ENCODE measurements at regions not wholly inside any gene's neighbourhood (a gene's known extent, or its start where the extent isn't known, plus 50 kb on each side); places are given as distances from the start of the nearest gene placed in this dataset.

DNA sequence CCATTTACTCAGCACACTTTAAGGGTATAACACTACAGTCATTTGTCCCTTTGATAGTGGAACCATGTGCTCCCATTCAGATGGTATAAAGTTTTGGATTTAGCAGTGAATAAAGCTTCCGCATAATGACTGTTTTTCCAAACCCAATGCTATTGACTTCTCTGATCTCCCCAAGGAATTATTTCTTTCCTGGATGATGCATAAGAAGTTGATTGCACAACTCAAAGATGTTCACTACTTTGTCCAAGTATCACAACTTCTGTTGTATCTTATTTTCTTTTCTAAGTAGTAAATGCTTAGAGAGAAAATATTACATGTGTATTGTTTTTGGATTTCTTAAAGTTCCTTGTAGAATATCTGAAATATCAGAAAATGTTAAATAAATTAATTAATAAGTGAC is 300.2 kb downstream of the GPM6A start:
- H3K4me3 Mint-ChIP-seq = no peak overlapping the region
- H3K27ac Mint-ChIP-seq = no peak overlapping the region
- H3K36me3 Mint-ChIP-seq = peaks cover 2% of the 10 kb centered on the region
- no peaks in the 10 kb centered on the region for H3K27me3 Mint-ChIP-seq
- peaks cover 6% of the 10 kb centered on the region for H3K9me3 Mint-ChIP-seq (ENCODE audit: low read depth)
- H3K4me1 Mint-ChIP-seq (ENCODE audit: low read depth) = no peaks in the 10 kb centered on the region

DNA sequence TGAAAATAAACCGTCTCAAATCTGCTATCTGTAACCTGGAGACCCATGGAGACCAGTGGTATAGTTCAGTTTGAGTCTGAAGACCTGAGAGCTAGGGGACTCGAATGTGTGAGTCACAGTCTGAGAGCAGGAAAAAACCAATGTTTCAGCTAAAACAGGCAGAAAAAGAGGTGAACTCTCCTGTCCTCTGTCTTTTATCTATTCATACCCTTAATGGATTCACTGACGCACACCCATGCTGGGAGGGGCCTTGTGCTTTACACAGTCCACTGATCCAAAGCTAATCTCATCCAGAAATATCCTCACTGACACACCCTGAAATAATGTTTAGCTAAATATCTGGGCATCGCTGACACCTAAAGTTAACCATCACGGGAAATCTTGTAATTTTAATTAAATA is 297.9 kb downstream of the GPM6A start:
- H3K36me3 Mint-ChIP-seq = no peaks in the 10 kb centered on the region
- no peak overlapping the region for H3K4me3 Mint-ChIP-seq
- H3K9me3 Mint-ChIP-seq (ENCODE audit: low read depth) = no peaks in the 10 kb centered on the region
- H3K4me1 Mint-ChIP-seq (ENCODE audit: low read depth) = no peaks in the 10 kb centered on the region
- no peaks in the 10 kb centered on the region for H3K27me3 Mint-ChIP-seq
- H3K27ac Mint-ChIP-seq = no peak overlapping the region

DNA sequence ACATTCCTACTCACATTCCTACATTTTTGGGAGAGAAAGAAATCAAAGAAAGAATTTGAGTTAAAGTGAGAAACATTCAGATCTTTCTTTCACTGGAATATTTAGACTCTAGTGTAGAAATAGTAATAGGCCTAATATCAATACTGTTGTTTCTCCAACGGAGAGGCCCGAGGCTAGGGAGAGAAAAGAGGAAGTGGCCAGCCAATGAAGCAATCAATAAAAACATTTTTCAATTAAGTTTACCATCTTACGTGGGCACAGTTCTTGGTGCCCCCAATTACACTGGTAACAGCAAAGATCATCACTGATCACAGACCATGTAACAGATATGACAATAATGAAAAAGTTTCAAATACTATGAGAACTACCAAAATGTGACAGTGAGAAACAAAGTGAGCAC is 281.4 kb downstream of the GPM6A start:
- no peaks in the 10 kb centered on the region for H3K27me3 Mint-ChIP-seq
- no peaks in the 10 kb centered on the region for H3K36me3 Mint-ChIP-seq
- H3K27ac Mint-ChIP-seq = no peak overlapping the region
- peaks cover 8% of the 10 kb centered on the region for H3K9me3 Mint-ChIP-seq (ENCODE audit: low read depth)
- no peaks in the 10 kb centered on the region for H3K4me1 Mint-ChIP-seq (ENCODE audit: low read depth)
- no peak overlapping the region for H3K4me3 Mint-ChIP-seq

DNA sequence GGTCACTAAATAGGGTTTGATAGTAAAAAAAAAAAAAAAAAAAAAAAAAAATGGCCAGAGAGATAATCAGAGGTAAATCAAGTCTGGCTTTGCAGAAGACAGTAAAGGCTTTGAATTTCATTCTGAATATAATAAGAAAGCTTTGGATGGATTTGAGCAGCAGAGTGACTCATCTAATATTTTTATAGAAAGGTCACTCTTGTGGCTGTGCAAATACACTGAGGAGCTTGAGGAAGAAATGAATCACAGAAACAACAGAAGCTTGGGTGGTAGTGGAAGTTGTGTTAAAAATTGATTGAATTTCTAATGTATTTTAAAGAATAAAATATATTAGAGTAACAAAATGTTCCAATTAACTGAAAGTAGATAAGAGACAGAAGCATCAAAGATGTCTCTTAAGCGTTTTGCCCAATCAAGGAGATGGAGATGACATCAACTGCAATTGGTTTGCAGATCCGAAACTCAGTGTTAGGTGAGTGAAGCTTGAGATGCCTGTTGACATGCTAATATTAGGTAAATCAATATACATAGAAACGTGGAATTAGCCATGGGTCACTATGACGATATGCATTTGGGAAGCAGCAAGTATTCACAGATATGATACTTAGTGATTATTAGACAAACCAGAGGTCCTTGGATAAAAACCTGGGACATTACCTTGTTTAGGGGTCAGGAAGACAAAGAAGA is 280.5 kb downstream of the GPM6A start:
- no peak overlapping the region for H3K4me3 Mint-ChIP-seq
- no peaks in the 10 kb centered on the region for H3K4me1 Mint-ChIP-seq (ENCODE audit: low read depth)
- H3K27me3 Mint-ChIP-seq = no peaks in the 10 kb centered on the region
- peaks cover 5% of the 10 kb centered on the region for H3K9me3 Mint-ChIP-seq (ENCODE audit: low read depth)
- H3K27ac Mint-ChIP-seq = no peak overlapping the region
- no peaks in the 10 kb centered on the region for H3K36me3 Mint-ChIP-seq

DNA sequence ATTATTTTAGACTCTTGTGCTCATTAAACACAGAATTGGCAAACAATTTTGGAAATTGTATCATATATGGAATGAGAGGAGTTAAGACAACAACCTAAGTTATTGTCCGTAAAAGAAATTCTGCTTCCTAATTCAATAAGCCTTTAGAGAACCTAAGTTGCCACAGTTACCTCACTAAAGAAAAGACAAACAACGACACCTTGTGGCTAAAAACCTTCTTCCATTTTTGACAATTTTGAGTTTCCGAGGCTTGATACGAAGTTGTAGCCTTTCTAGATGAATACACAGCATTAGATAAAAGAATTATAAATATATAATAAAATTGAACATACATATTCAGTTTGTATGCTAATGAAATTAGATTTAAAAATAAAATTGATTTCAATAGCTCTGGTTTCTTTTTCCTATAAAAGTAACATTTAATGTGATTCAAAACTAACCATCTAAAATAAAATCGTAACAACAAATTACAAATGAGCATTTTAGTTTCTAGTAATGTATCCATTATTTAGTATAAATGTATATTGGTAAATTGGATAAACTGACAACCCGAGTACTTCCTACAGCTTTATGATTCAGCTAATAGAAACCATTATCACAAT is 275.1 kb downstream of the GPM6A start:
- Mint-ChIP-seq H3K4me1 (ENCODE audit: low read depth) (no peaks in the 10 kb centered on the region), H3K36me3 (no peaks in the 10 kb centered on the region), H3K4me3 (no peak overlapping the region), H3K9me3 (ENCODE audit: low read depth) (peaks cover 2% of the 10 kb centered on the region), H3K27ac (no peak overlapping the region), H3K27me3 (no peaks in the 10 kb centered on the region)

DNA sequence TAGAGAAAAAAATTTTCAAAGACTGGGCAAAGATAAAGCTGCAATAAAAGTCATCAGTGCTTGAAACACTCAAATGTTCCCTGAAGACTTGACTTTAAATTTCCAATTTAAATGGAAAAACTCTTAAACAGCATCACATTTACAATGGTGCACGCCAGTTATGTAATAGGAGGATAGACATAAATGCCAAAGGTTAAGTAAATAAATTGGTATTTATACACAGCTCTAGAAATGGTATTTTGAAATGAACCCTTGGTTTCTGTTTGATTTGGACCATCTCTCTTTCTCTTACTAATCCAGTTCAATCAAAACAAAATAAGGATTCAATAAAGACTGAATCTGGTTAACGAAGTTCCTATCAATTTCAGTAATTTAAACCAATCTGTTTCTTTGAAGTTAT is 272.6 kb downstream of the GPM6A start:
- Mint-ChIP-seq H3K4me3 (no peak overlapping the region), H3K36me3 (no peaks in the 10 kb centered on the region), H3K27me3 (no peaks in the 10 kb centered on the region), H3K9me3 (ENCODE audit: low read depth) (no peaks in the 10 kb centered on the region), H3K4me1 (ENCODE audit: low read depth) (no peaks in the 10 kb centered on the region), H3K27ac (no peak overlapping the region)

DNA sequence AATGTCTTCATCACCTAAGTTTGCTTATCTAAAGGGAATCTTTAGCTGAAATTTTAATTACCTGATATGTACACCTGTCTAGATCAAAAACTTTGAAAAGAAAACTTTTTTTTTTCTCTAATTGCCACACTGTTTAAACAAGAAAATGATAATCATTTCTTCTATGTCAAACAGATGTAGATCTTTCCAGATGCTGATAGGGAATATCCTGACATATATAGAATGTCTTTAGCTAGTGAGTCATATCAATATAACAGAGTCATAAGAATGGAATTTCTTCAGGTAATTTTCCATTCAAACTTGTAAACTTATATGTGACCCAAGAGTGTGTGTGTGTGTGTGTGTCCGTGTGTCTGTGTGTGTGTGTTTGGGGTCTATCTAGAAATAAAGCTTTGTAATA is 271.9 kb downstream of the GPM6A start:
- Mint-ChIP-seq H3K27me3 (no peaks in the 10 kb centered on the region), H3K4me3 (no peak overlapping the region), H3K9me3 (ENCODE audit: low read depth) (no peaks in the 10 kb centered on the region), H3K4me1 (ENCODE audit: low read depth) (no peaks in the 10 kb centered on the region), H3K36me3 (no peaks in the 10 kb centered on the region), H3K27ac (no peak overlapping the region)

DNA sequence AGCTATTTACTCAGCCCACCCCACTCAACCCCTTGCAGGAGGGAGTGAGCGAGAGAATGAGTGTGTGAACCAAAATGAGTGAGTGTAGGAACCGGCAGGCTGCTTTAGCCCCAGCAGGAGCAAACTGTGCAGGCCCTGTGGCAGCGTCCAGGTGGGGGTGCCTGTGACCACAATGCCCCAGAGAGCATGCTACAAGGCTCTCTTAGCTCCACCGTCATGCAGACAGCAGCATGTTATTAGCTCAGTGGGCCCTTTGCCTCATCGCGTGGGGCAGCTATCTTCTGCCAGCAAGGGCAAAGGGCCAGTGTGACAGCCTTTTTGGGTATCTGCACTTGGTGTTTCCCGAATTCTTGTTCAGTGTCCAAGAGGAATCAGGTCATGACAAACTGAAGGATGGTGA is 271.3 kb downstream of the GPM6A start:
- no peaks in the 10 kb centered on the region for H3K36me3 Mint-ChIP-seq
- no peaks in the 10 kb centered on the region for H3K9me3 Mint-ChIP-seq (ENCODE audit: low read depth)
- H3K4me3 Mint-ChIP-seq = no peak overlapping the region
- H3K27ac Mint-ChIP-seq = no peak overlapping the region
- no peaks in the 10 kb centered on the region for H3K4me1 Mint-ChIP-seq (ENCODE audit: low read depth)
- H3K27me3 Mint-ChIP-seq = no peaks in the 10 kb centered on the region

DNA sequence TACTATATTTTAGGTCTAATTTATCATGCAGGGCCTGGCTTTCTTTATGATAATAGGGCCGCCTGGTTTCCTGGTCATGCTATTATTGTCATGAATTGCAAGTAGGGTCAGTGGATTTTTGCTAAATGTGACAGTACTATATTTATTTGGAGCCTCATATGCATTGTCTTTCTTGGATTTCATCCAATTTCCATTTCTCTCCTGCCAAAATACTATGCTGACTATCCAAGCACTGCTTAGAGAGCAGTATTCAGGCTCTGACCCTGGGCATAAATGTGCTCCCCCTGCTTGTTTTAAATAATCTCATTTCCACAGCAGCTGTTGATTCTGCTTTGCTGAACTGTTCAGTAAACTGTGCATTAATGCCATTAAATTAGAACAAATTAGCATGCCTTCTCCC is 269.3 kb downstream of the GPM6A start:
- no peaks in the 10 kb centered on the region for H3K27me3 Mint-ChIP-seq
- no peaks in the 10 kb centered on the region for H3K4me1 Mint-ChIP-seq (ENCODE audit: low read depth)
- no peaks in the 10 kb centered on the region for H3K9me3 Mint-ChIP-seq (ENCODE audit: low read depth)
- H3K36me3 Mint-ChIP-seq = no peaks in the 10 kb centered on the region
- H3K4me3 Mint-ChIP-seq = no peak overlapping the region
- H3K27ac Mint-ChIP-seq = no peak overlapping the region

DNA sequence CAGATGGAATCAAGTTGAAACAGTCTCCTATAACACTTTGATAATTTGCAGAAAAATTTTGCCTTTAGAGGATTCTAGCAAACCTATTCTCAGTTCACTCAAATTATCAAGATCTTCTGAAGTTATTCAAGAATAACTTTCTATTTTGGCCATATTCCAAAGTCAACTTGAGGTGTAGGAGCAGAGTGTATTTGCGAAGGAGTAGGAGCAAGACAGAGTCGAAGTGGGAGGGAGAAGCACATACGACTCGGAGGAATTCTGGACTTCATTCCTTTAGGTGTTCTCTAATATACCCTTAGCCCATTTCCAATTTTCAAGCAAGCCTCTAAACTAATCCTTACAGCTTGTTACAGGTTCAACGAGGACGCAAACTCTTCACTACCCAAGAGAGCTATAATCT is 252.9 kb downstream of the GPM6A start:
- Mint-ChIP-seq H3K36me3 (no peaks in the 10 kb centered on the region), H3K9me3 (ENCODE audit: low read depth) (peaks cover 12% of the 10 kb centered on the region), H3K27ac (no peak overlapping the region), H3K27me3 (no peaks in the 10 kb centered on the region), H3K4me3 (no peak overlapping the region), H3K4me1 (ENCODE audit: low read depth) (peaks cover 2% of the 10 kb centered on the region)

DNA sequence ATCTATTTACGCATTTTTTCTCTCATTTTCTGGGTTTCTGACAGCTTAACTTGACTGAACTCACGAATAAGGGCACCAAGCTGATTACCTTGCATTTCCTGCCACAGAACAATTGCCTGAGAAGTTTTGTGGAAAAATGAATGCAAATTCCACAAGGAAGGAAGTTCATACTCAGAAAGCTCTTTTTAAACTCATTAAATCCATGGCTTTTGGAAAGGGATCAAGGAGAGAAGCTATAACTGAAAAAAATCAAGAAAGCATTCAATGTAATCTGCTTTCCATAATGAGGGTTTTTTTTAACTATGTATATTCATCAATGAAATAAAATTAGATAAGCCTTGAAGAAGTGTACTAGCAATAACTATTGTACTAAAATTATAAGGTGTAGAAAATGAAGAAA is 252.5 kb downstream of the GPM6A start:
- Mint-ChIP-seq H3K4me3 (no peak overlapping the region), H3K27ac (no peak overlapping the region), H3K27me3 (no peaks in the 10 kb centered on the region), H3K36me3 (no peaks in the 10 kb centered on the region), H3K9me3 (ENCODE audit: low read depth) (peaks cover 12% of the 10 kb centered on the region), H3K4me1 (ENCODE audit: low read depth) (peaks cover 2% of the 10 kb centered on the region)

DNA sequence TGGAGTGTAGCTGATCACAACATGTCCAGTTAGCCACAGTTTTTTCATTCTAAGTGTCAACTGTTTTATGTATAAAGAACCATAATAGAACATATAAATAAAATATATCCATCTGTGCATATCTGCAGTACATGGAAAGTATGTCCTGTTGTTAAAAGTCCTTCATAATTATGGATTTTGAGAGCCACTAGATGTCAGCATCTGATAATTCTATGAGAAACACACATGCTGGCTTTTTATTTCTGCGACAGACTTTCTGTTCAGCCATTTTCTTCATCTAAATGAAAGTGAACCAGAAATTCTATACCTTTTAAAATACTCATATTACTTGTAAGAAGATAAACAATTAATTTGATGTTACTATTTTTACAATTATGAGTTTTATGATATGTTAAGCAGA is 251.5 kb downstream of the GPM6A start:
- Mint-ChIP-seq H3K27me3 (no peaks in the 10 kb centered on the region), H3K9me3 (ENCODE audit: low read depth) (peaks cover 12% of the 10 kb centered on the region), H3K36me3 (no peaks in the 10 kb centered on the region), H3K4me1 (ENCODE audit: low read depth) (peaks cover 2% of the 10 kb centered on the region), H3K4me3 (no peak overlapping the region), H3K27ac (no peak overlapping the region)

DNA sequence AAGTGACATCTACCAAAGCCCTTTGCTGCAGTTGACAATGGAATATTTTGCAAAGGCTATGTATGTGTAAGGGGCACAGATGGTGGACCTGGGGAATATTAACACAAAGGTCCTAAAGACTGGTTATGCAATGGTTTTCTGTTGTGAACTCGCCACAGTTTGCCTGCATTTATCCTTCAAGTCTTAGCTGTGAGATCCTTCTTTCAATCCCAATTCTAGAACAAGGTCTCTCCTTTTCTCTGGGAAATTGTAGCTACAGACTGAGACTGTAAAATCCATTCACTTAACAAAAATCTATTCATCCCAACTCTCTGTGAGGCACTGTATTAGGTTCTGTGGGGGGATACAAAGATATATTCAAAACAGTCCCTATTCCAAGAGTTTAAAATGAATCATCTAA is 250.4 kb downstream of the GPM6A start:
- Mint-ChIP-seq H3K9me3 (ENCODE audit: low read depth) (peaks cover 7% of the 10 kb centered on the region), H3K27me3 (no peaks in the 10 kb centered on the region)

DNA sequence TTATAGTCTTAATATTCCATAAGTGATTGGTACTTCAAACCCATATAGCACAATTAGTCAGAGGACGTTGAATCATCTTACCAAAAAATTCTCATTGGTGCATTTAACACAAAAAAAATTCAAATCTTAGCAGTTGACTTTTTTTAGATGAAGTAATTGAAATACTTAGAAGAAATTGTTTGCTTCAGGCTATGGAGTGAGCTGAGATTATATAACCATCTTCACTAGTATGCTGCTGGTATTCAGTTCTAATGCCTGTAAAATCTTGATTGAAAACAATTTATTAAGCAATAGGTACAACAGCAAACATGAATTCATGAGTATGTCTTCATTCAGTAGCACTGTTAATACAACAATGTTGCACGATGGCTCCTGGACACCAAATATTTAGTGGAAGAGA is 250.0 kb downstream of the GPM6A start:
- peaks cover 4% of the 10 kb centered on the region for H3K9me3 Mint-ChIP-seq (ENCODE audit: low read depth)
- H3K27me3 Mint-ChIP-seq = no peaks in the 10 kb centered on the region
- H3K36me3 Mint-ChIP-seq = no peaks in the 10 kb centered on the region
- H3K27ac Mint-ChIP-seq = no peak overlapping the region
- no peak overlapping the region for H3K4me3 Mint-ChIP-seq
- peaks cover 2% of the 10 kb centered on the region for H3K4me1 Mint-ChIP-seq (ENCODE audit: low read depth)

More for the DNA sequence above, 250.4 kb downstream of the GPM6A start:
- Mint-ChIP-seq H3K27ac (no peak overlapping the region), H3K4me1 (ENCODE audit: low read depth) (peaks cover 2% of the 10 kb centered on the region), H3K4me3 (no peak overlapping the region), H3K36me3 (no peaks in the 10 kb centered on the region)

DNA sequence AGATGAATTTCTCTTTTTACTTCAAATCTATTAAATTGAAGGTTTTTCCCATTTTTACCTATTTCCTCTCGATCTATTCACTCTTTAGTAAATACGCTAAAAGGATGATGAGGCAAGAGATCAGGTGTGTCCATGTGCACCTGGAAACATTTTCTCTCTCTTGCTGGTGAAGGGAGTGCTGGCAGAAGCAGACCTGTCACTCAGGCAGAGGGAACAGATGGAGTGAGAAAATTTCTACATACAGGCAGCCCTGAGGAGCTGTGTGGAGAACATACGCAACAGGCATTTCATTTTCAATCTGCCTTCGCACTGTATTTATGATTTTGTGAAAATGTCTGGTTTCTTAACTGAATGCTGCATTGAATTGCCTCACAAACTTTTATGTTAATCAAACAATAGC is 249.5 kb downstream of the GPM6A start:
- Mint-ChIP-seq H3K36me3 (no peaks in the 10 kb centered on the region), H3K9me3 (ENCODE audit: low read depth) (no peaks in the 10 kb centered on the region), H3K27ac (no peak overlapping the region), H3K4me3 (no peak overlapping the region), H3K4me1 (ENCODE audit: low read depth) (peaks cover 2% of the 10 kb centered on the region), H3K27me3 (no peaks in the 10 kb centered on the region)
